Natural killer cell (primary cell): ENCODE measurements at regions not wholly inside any gene's neighbourhood (a gene's known extent, or its start where the extent isn't known, plus 50 kb on each side); places are given as distances from the start of the nearest gene placed in this dataset.

Experiments used
- ATAC-seq, 3 donors: fragments of 150-1000 bp in 2 of 3; fragments of 200-7000 bp in 1 of 3; cut with Tn5 transposase; 1 replicate in 1 of 3; 2 replicates in 2 of 3; pipeline ENCODE4 v1.10.0; 2021; ENCODE audit warnings: mild to moderate bottlenecking in 2 of 3, moderate library complexity in 2 of 3
- DNase-seq, 2 donors: peaks; one replicate each; pipeline versions ENCODE4 v3.0.0 to v3.0.0-alpha.2; 2013 to 2021; ENCODE audit warnings: mixed read lengths in 1 of 2
- H3K27ac ChIP-seq: one replicate; pipeline ENCODE4 v1.5.1; 2013; ENCODE audit warnings: mild to moderate bottlenecking, low read length
- H3K27me3 ChIP-seq: one replicate; pipeline ENCODE4 v1.6.1; 2013; ENCODE audit warnings: low read length; ENCODE audit not compliant: control insufficient read depth, insufficient read depth
- H3K36me3 ChIP-seq: one replicate; pipeline ENCODE4 v1.6.1; 2013; ENCODE audit warnings: low read length; ENCODE audit not compliant: control insufficient read depth, insufficient read depth
- H3K4me1 ChIP-seq: one replicate; pipeline ENCODE4 v1.6.1; 2013; ENCODE audit warnings: low read length; ENCODE audit not compliant: control insufficient read depth, insufficient read depth
- H3K4me3 ChIP-seq: one replicate; pipeline ENCODE4 v1.5.1; 2013; ENCODE audit warnings: low read length
- H3K9me3 ChIP-seq: one replicate; pipeline ENCODE4 v1.6.1; 2013; ENCODE audit warnings: low read length; ENCODE audit not compliant: control insufficient read depth, insufficient read depth
- H3K27ac Mint-ChIP-seq, 2 donors: one replicate each; pipeline ENCODE4 v1.8.0; 2022; ENCODE audit warnings: mild to moderate bottlenecking in 2 of 2, mixed read lengths in 2 of 2, moderate library complexity in 1 of 2
- H3K27me3 Mint-ChIP-seq, 2 donors: one replicate each; pipeline ENCODE4 v1.8.0; 2022; ENCODE audit warnings: low read depth in 2 of 2, mixed read lengths in 2 of 2
- H3K36me3 Mint-ChIP-seq: one replicate; pipeline ENCODE4 v1.8.0; 2022; ENCODE audit warnings: mixed read lengths
- H3K4me1 Mint-ChIP-seq, 2 donors: one replicate each; pipeline ENCODE4 v1.8.0; 2022; ENCODE audit warnings: mixed read lengths in 2 of 2
- H3K4me3 Mint-ChIP-seq: one replicate; pipeline ENCODE4 v1.8.0; 2022; ENCODE audit warnings: mild to moderate bottlenecking, moderate library complexity, mixed read lengths
- H3K9me3 Mint-ChIP-seq, 2 donors: one replicate each; pipeline ENCODE4 v1.8.0; 2022; ENCODE audit warnings: mixed read lengths in 2 of 2
- WGBS: methylation state at CpG from one replicate; pipeline ENCODE4 v1.1.7; 2013; ENCODE audit warnings: missing lambda C conversion rate; ENCODE audit not compliant: insufficient coverage; 5-methylcytosine and 5-hydroxymethylcytosine counted together
- intact Hi-C: fragments of 100-400 bp; cut with micrococcal nuclease; formaldehyde crosslinking; loops from one replicate; pipeline ENCODE4 v1.14.2; 2022
- TF ChIP-seq, protein P1 (sequence below): fragments of 200-600 bp; IDR thresholded peaks from one replicate; pipeline ENCODE4 v1.8.0; 2022; ENCODE audit warnings: antibody characterized with exemption

DNA sequence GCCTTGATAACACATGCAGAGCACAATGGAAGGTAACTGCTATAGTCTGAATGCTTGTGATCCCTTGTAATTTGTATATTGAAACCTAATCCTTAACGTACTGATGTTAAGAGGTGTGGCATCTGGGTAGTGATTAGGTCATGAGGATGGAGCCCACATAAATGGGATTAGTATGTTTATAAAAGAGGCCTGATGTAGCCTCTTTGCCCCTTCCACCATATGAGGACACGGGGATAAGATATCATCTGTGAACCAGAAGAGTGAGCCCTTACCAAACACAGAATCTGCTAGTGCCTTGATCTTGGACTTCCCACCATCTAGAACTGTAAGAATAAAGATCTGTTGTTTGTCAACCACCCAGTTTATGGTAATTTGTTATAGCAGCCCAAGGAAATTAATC is 1074.2 kb upstream of the INTU start:
- Histone ChIP-seq H3K27me3 (no peaks in the 10 kb centered on the region), H3K36me3 (no peaks in the 10 kb centered on the region), H3K4me3 (no peak overlapping the region), H3K27ac (no peak overlapping the region), H3K4me1 (no peaks in the 10 kb centered on the region), H3K9me3 (no peaks in the 10 kb centered on the region)
- Mint-ChIP-seq H3K36me3 (no peaks in the 10 kb centered on the region), H3K9me3 (peaks cover 10 to 19% of the 10 kb centered on the region in 2 donors), H3K4me3 (no peak overlapping the region), H3K4me1 (no peaks in the 10 kb centered on the region), H3K27ac (no peak overlapping the region), H3K27me3 (no peaks in the 10 kb centered on the region)
- TF ChIP-seq, protein P1, sequence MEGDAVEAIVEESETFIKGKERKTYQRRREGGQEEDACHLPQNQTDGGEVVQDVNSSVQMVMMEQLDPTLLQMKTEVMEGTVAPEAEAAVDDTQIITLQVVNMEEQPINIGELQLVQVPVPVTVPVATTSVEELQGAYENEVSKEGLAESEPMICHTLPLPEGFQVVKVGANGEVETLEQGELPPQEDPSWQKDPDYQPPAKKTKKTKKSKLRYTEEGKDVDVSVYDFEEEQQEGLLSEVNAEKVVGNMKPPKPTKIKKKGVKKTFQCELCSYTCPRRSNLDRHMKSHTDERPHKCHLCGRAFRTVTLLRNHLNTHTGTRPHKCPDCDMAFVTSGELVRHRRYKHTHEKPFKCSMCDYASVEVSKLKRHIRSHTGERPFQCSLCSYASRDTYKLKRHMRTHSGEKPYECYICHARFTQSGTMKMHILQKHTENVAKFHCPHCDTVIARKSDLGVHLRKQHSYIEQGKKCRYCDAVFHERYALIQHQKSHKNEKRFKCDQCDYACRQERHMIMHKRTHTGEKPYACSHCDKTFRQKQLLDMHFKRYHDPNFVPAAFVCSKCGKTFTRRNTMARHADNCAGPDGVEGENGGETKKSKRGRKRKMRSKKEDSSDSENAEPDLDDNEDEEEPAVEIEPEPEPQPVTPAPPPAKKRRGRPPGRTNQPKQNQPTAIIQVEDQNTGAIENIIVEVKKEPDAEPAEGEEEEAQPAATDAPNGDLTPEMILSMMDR, result no peak
- ATAC-seq, result no peak
- intact Hi-C loops, result no loop called here
- no peak for DNase-seq
- WGBS, result 100% methylated on average over 1 of the region's 2 CpGs

DNA sequence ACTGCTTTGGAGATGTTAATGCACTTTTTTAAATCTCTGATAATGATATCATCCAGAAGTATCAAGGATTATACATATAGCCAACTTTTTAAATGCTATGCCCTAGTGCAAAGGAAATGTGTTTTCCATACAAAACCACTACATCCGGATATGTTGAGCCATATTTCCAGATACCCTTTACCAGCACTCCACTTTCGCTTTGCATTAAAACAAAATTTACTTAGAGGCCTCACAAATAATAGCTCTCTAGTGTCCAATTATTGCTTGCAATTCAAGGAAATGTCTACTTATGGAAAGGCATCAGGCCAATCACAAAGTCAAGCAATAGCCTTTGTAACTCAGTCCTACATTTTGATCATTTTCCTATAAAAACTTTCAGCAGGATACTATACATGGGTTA is 1072.8 kb upstream of the INTU start:
- Histone ChIP-seq H3K4me3 (no peak overlapping the region), H3K4me1 (no peaks in the 10 kb centered on the region), H3K27me3 (no peaks in the 10 kb centered on the region), H3K27ac (no peak overlapping the region), H3K9me3 (no peaks in the 10 kb centered on the region), H3K36me3 (no peaks in the 10 kb centered on the region)
- H3K36me3 Mint-ChIP-seq, result no peaks in the 10 kb centered on the region
- no peaks in the 10 kb centered on the region for H3K4me1 Mint-ChIP-seq
- WGBS, result 46% methylated on average over 2 of the region's 2 CpGs
- no peak overlapping the region for H3K4me3 Mint-ChIP-seq
- H3K27ac Mint-ChIP-seq, result no peak overlapping the region
- peaks cover 7 to 16% of the 10 kb centered on the region in 2 donors for H3K9me3 Mint-ChIP-seq
- DNase-seq (no peak), ATAC-seq (no peak)
- TF ChIP-seq, protein P1, result no peak
- intact Hi-C loops, result no loop called here
- no peaks in the 10 kb centered on the region for H3K27me3 Mint-ChIP-seq

DNA sequence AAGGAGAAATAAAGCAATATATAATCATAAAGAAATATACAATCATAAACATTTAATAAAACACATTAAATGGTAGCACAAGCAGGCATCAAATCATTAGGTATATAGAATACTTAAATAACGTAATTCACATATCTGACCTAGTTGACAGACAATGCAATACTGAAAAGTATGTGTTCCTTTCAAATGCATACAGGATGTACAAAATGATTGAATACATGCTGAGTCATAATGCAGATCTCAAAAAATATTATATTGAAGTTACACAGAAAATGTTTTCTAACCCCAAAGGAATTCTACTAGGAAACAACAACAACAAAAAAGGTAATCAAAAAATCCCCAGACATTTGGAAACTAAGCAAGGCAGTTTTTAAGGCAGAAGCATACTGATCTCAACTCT is 1072.0 kb upstream of the INTU start:
- no peaks in the 10 kb centered on the region for H3K4me1 ChIP-seq
- DNase-seq (no peak), ATAC-seq (no peak)
- no peak overlapping the region for H3K4me3 ChIP-seq
- no peaks in the 10 kb centered on the region for H3K9me3 ChIP-seq
- H3K4me3 Mint-ChIP-seq, result no peak overlapping the region
- intact Hi-C loops, result no loop called here
- H3K27ac Mint-ChIP-seq, result no peak overlapping the region
- H3K9me3 Mint-ChIP-seq, result peaks cover 9 to 19% of the 10 kb centered on the region in 2 donors
- TF ChIP-seq, protein P1, result no peak
- no peaks in the 10 kb centered on the region for H3K4me1 Mint-ChIP-seq
- no peaks in the 10 kb centered on the region for H3K27me3 Mint-ChIP-seq
- H3K36me3 ChIP-seq, result no peaks in the 10 kb centered on the region
- H3K27ac ChIP-seq, result no peak overlapping the region
- no peaks in the 10 kb centered on the region for H3K36me3 Mint-ChIP-seq
- no peaks in the 10 kb centered on the region for H3K27me3 ChIP-seq
- no CpG with 5 or more reads among the region's 1 CpG for WGBS

DNA sequence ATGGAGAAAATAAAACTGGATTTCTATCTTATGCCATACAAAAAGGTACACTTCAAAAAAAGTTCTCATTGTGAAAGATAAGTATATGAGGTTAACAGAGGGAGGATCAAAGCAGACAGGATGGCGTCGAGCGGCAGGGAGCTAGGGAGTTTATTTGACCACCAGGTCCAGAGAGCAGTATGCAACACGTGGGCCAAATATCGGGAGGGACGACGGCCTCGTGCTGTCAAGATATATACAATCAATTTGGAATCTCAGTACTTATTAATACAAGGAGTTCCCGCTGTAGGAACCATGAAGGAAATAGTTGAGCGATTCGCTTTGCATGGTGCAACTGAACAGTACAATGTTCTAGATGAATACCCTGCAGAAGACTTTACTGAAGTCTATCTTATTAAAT is 1069.4 kb upstream of the INTU start:
- WGBS, result 93% methylated on average over 11 of the region's 11 CpGs
- Mint-ChIP-seq H3K4me1 (no peaks in the 10 kb centered on the region), H3K27me3 (no peaks in the 10 kb centered on the region), H3K36me3 (no peaks in the 10 kb centered on the region), H3K9me3 (peaks cover 11 to 23% of the 10 kb centered on the region in 2 donors), H3K4me3 (no peak overlapping the region), H3K27ac (no peak overlapping the region)
- TF ChIP-seq, protein P1, result no peak
- Histone ChIP-seq H3K27me3 (no peaks in the 10 kb centered on the region), H3K9me3 (no peaks in the 10 kb centered on the region), H3K4me3 (no peak overlapping the region), H3K36me3 (no peaks in the 10 kb centered on the region), H3K4me1 (no peaks in the 10 kb centered on the region), H3K27ac (no peak overlapping the region)
- ATAC-seq (no peak), DNase-seq (no peak)
- intact Hi-C loops, result no loop called here
